Hematopoietic multipotent progenitor cell treated with erythropoietin and hydrocortisone succinate and interleukin-3 and kit ligand, for 4 days (in vitro differentiated cells): ENCODE measurements at regions not wholly inside any gene's neighbourhood (a gene's known extent, or its start where the extent isn't known, plus 50 kb on each side); places are given as distances from the start of the nearest gene placed in this dataset.

Source experiments
- DNase-seq: peaks from one replicate; pipeline ENCODE4 v3.0.0-alpha.2; 2015

GRCh38 chr5:30121043-30121442, 1072.4 kb upstream of the CDH6 start:
- DNase-seq, result no peak

- no peak for DNase-seq
Observed at GRCh38 chr5:30117135-30117534, 1076.4 kb upstream of the CDH6 start.

GRCh38 chr5:30113542-30113941, 1079.9 kb upstream of the CDH6 start:
- no peak for DNase-seq

- peak; percentile 9 for DNase-seq
Observed at GRCh38 chr5:30112867-30113266, 1080.6 kb upstream of the CDH6 start.

- no peak for DNase-seq
Observed at GRCh38 chr5:30108051-30108450, 1085.4 kb upstream of the CDH6 start.

GRCh38 chr5:30106596-30106995, 1086.9 kb upstream of the CDH6 start:
- DNase-seq, result no peak

GRCh38 chr5:30104872-30105596, 1088.5 kb upstream of the CDH6 start:
- no peak for DNase-seq

- no peak for DNase-seq
Observed at GRCh38 chr5:30103452-30104202, 1089.9 kb upstream of the CDH6 start.

GRCh38 chr5:30103052-30103451, 1090.4 kb upstream of the CDH6 start:
- no peak for DNase-seq

- no peak for DNase-seq
Observed at GRCh38 chr5:30102185-30102584, 1091.3 kb upstream of the CDH6 start.

- no peak for DNase-seq
Observed at GRCh38 chr5:30100929-30101328, 1092.6 kb upstream of the CDH6 start.

GRCh38 chr5:30100148-30100713, 1093.3 kb upstream of the CDH6 start:
- DNase-seq, result no peak

- DNase-seq, result no peak
Observed at GRCh38 chr5:30099634-30100033, 1093.9 kb upstream of the CDH6 start.

GRCh38 chr5:30098940-30099339, 1094.5 kb upstream of the CDH6 start:
- no peak for DNase-seq

- DNase-seq, result no peak
Observed at GRCh38 chr5:30092548-30092947, 1100.9 kb upstream of the CDH6 start.

GRCh38 chr5:30069441-30070263, 1123.8 kb upstream of the CDH6 start:
- DNase-seq, result no peak

GRCh38 chr5:30063503-30063902, 1130.0 kb upstream of the CDH6 start:
- DNase-seq, result no peak

- no peak for DNase-seq
Observed at GRCh38 chr5:30051976-30052375, 1141.5 kb upstream of the CDH6 start.

- DNase-seq, result no peak
Observed at GRCh38 chr5:30050056-30050815, 1143.2 kb upstream of the CDH6 start.

GRCh38 chr5:30042677-30043076, 1150.8 kb upstream of the CDH6 start:
- no peak for DNase-seq

GRCh38 chr5:30041831-30042385, 1151.6 kb upstream of the CDH6 start:
- DNase-seq, result no peak

- DNase-seq, result no peak
Observed at GRCh38 chr5:30041291-30041690, 1152.2 kb upstream of the CDH6 start.
